ENCODE measurements at regions not wholly inside any gene's neighbourhood (a gene's known extent, or its start where the extent isn't known, plus 50 kb on each side); places are given as distances from the start of the nearest gene placed in this dataset.

DNA sequence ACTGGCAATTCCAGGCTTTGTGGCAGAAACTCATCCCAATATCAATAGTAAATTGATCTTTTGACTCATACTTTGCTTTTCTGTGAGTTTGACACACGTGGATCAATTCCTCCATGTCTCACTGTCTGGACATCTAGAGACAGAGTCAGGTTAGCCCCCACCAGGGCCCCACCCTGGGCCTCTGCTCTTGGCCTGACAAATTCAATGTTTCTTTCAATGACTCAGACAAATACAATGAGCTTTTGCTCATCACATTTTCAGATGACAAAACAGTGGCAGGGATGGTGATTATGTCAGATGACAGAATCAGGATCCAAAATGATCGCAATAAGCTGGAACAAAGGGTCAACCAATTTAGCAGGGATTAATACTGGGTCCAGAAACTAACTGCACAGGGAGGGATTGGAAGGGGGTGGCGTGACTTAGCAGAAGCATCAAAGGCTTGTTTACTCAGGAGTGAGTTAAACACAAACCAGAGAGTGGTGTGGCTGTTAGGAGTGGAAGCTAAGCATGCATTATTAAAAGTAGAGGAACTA lies 90.5 kb upstream of the ASIC2 start:
- no peak overlapping the region for H3K4me3 ChIP-seq (ENCODE audit: low read depth, low read length)
- in situ Hi-C loops (cut with HindIII; ENCODE audit: low sequenced_read_pairs) = no loop called here
- no peak for DNase-seq (ENCODE audit: low read depth, low spot score)
- TF ChIP-seq, protein P1, sequence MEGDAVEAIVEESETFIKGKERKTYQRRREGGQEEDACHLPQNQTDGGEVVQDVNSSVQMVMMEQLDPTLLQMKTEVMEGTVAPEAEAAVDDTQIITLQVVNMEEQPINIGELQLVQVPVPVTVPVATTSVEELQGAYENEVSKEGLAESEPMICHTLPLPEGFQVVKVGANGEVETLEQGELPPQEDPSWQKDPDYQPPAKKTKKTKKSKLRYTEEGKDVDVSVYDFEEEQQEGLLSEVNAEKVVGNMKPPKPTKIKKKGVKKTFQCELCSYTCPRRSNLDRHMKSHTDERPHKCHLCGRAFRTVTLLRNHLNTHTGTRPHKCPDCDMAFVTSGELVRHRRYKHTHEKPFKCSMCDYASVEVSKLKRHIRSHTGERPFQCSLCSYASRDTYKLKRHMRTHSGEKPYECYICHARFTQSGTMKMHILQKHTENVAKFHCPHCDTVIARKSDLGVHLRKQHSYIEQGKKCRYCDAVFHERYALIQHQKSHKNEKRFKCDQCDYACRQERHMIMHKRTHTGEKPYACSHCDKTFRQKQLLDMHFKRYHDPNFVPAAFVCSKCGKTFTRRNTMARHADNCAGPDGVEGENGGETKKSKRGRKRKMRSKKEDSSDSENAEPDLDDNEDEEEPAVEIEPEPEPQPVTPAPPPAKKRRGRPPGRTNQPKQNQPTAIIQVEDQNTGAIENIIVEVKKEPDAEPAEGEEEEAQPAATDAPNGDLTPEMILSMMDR (IDR thresholded peaks at IDR 0.05; ENCODE audit: low read depth, low read length) = no peak

DNA sequence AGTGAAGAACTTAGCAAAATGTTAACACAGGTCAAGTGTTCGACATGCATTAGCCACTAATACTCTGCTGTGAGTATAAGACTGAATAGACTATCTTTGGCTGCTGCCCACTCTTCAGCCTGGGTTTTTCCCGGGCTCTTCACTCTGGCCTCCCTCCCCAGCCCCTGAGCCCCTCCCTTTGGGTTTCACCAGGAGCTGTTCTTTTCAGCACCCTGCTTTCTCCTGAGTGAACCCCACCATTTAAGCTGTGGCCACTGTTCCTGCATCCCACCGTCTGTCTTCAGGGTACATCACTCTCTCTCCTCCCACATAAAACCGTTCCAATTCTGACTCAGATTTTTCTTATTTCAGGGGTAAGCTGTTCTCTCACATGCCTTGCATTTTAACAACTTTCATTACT lies 92.0 kb upstream of the ASIC2 start:
- in situ Hi-C loops (cut with HindIII; ENCODE audit: low sequenced_read_pairs) = no loop called here
- no peak overlapping the region for H3K4me3 ChIP-seq (ENCODE audit: low read depth, low read length)
- DNase-seq (ENCODE audit: low read depth, low spot score) = no peak
- TF ChIP-seq, protein P1 (IDR thresholded peaks at IDR 0.05; ENCODE audit: low read depth, low read length) = no peak

DNA sequence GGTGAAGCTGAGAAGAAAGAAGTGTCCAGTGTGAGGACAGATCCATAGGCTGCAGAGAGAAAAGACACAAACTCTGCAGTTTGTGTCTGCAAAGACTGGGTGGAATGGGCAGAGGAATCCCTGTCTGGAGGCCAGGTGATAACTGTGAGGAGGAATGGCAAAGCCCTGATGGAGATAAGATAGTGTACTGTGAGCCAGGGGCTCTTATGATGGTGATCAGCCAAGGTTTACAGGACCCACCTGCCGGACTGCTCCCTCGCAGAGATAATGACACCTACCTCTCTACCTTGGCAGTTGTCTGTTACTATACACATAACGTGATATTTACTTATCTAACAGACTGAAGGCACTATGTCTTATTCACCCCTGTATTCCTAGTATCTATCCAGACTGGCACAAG lies 92.6 kb upstream of the ASIC2 start:
- no peak for DNase-seq (ENCODE audit: low read depth, low spot score)
- in situ Hi-C loops (cut with HindIII; ENCODE audit: low sequenced_read_pairs) = no loop called here
- TF ChIP-seq, protein P1 (IDR thresholded peaks at IDR 0.05; ENCODE audit: low read depth, low read length) = no peak
- no peak overlapping the region for H3K4me3 ChIP-seq (ENCODE audit: low read depth, low read length)

DNA sequence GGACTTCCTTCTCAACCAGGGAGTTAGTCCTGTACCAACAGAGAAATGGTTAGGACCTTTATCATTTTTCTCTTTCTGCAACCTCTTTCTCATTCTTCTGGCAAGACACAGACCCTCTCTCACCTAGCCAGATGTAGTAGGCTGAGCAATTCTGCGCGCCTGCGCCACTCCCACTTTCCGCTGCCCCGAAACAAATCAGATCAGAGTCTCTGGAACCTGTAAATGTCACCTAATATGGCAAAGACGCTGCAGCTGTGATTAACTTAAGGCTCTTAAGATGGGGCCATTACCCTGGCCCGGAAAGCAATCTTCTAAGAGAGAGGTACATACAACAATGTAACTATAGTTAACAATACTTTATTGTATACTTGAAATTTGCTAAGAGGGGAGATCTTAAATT lies 94.3 kb upstream of the ASIC2 start:
- TF ChIP-seq, protein P1 (IDR thresholded peaks at IDR 0.05; ENCODE audit: low read depth, low read length) = no peak
- no peak overlapping the region for H3K4me3 ChIP-seq (ENCODE audit: low read depth, low read length)
- in situ Hi-C loops (cut with HindIII; ENCODE audit: low sequenced_read_pairs) = no loop called here
- no peak for DNase-seq (ENCODE audit: low read depth, low spot score)

DNA sequence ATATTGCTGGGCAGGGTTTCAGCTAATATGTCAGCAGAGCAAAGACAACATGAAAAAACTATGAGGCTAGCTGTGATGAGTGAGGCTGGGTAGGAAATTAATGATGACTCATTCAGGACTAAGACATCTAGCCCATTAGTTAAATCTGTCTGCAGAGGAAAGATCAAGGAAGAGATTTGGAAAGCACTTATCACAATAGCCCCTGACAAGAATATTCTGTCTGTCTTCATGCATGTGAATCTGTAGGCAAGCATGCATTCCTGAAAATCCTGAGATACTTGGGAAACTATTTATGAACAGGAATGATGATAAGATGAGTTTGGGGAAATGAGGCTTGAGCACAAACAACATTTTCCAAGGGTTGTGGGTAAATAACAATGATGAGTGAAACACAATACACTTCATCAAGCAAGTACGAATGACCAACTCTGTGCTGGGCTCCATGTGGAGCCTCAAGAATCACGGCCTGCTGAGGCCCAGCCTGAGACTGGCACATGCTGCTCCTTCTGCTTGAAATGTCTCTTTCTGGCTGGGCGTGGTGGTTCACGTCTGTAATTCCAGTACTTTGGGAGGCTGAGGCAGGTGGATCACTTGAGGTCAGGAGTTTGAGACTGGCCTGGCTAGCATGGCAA lies 96.5 kb upstream of the ASIC2 start:
- TF ChIP-seq, protein P1 (IDR thresholded peaks at IDR 0.05; ENCODE audit: low read depth, low read length) = no peak
- no peak for DNase-seq (ENCODE audit: low read depth, low spot score)
- no peak overlapping the region for H3K4me3 ChIP-seq (ENCODE audit: low read depth, low read length)
- in situ Hi-C loops (cut with HindIII; ENCODE audit: low sequenced_read_pairs) = no loop called here

DNA sequence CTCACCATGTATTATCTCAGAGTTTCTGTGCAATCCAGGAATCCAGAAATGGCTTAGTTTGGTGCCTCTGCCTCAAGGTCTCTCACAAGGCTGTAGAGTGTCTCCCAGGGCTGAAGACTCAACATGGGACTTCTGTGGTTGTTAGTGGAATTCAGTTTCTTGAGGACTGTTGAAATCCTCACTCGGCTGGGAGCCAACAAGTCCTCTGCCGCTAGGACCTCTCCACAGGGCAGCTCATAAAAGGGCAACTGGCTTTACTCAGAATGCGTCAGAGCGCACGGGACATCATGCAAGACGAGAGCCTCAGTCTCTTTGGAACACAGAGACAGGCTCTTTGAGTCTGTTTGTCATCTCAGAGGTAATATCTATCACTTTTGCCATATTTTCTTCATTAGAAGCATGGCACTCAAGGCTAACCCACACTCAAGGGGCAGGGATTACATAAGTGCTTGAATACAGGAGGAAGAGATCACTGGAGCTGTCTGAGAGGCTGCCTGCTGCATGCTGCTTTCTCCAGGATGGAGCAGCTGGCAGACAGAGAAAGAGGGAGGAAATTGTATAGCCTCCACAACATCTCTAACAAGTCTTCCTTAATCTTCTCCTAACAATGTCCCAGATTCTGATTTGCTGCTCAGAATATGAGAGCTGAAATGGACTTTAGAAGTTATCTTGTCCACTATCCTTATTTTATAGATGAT lies 97.5 kb upstream of the ASIC2 start:
- TF ChIP-seq, protein P1 (IDR thresholded peaks at IDR 0.05; ENCODE audit: low read depth, low read length) = no peak
- H3K4me3 ChIP-seq (ENCODE audit: low read depth, low read length) = no peak overlapping the region
- no peak for DNase-seq (ENCODE audit: low read depth, low spot score)
- in situ Hi-C loops (cut with HindIII; ENCODE audit: low sequenced_read_pairs) = no loop called here
